Stimulated activated naive CD8-positive, alpha-beta T cell treated with anti-CD3 and anti-CD28 coated beads, Interleukin-15, amount 100 ng/mL, for 72 hours (primary cell): ENCODE measurements at regions not wholly inside any gene's neighbourhood (a gene's known extent, or its start where the extent isn't known, plus 50 kb on each side); places are given as distances from the start of the nearest gene placed in this dataset.
A peak's percentile ranks its signal among the peaks of the same experiment; 100 is the strongest.
"Not testable (repeated sequence)": the region's sequence is repeated elsewhere in the genome, so short reads cannot be mapped to it uniquely, and the experiment has no call there.

ENCODE experiments used
- ATAC-seq: fragments of 150-1000 bp; cut with Tn5 transposase; 2 replicates; pipeline ENCODE4 v1.10.0; 2021; ENCODE audit warnings: mild to moderate bottlenecking, moderate library complexity
- DNase-seq, 2 donors: peaks; one replicate each; pipeline ENCODE4 v3.0.0; 2021 to 2022
- H3K27ac Mint-ChIP-seq, 2 donors: one replicate each; pipeline ENCODE4 v1.8.0; 2022; ENCODE audit warnings: mild to moderate bottlenecking in 2 of 2, mixed read lengths in 2 of 2, moderate library complexity in 2 of 2
- H3K27me3 Mint-ChIP-seq: one replicate; pipeline ENCODE4 v1.8.0; 2022; ENCODE audit warnings: mixed read lengths
- H3K4me1 Mint-ChIP-seq: one replicate; pipeline ENCODE4 v1.8.0; 2022; ENCODE audit warnings: mild to moderate bottlenecking, mixed read lengths
- H3K4me3 Mint-ChIP-seq, 2 donors: one replicate each; pipeline ENCODE4 v1.8.0; 2022; ENCODE audit warnings: mild to moderate bottlenecking in 2 of 2, mixed read lengths in 2 of 2, moderate library complexity in 1 of 2
- H3K9me3 Mint-ChIP-seq, 2 donors: one replicate each; pipeline ENCODE4 v1.8.0; 2022; ENCODE audit warnings: mixed read lengths in 2 of 2

GRCh38 chr6:145142958-145143357, 592.4 kb downstream of the EPM2A start:
- no peak for DNase-seq
- Mint-ChIP-seq H3K27ac (no peak overlapping the region), H3K4me1 (no peaks in the 10 kb centered on the region), H3K27me3 (no peaks in the 10 kb centered on the region), H3K4me3 (no peak overlapping the region), H3K9me3 (no peaks in the 10 kb centered on the region)
- no peak for ATAC-seq

DNA sequence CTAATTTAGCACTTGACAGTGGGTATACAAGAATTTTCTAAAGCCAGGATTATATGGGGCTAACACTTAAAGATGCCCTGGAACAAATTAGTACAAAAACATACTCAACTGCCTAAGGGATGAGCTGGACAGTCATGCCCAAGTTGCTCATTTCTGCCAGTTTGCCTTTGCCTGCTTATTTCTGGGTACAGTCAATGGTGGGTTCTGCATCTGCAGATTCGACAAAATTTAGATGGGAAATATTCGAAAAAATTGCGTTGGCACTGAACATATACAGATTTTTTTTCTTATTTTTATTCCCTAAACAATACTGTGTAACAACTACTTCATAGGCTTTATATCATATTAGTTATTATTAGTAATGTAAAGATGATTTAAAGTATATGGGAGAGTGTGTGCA, 591.9 kb downstream of the EPM2A start:
- Mint-ChIP-seq H3K4me3 (no peak overlapping the region), H3K27me3 (no peaks in the 10 kb centered on the region), H3K4me1 (no peaks in the 10 kb centered on the region), H3K9me3 (no peaks in the 10 kb centered on the region), H3K27ac (no peak overlapping the region)
- ATAC-seq (no peak), DNase-seq (no peak)

GRCh38 chr6:145147559-145147958, 587.8 kb downstream of the EPM2A start:
- no peak for DNase-seq
- ATAC-seq = peak; percentile 31
- no peaks in the 10 kb centered on the region for H3K9me3 Mint-ChIP-seq
- H3K27me3 Mint-ChIP-seq = peaks cover 18% of the 10 kb centered on the region
- no peaks in the 10 kb centered on the region for H3K4me1 Mint-ChIP-seq
- H3K4me3 Mint-ChIP-seq = no peak overlapping the region
- no peak overlapping the region for H3K27ac Mint-ChIP-seq

GRCh38 chr6:145147981-145148749, 587.2 kb downstream of the EPM2A start:
- Mint-ChIP-seq H3K27ac (no peak overlapping the region), H3K4me1 (no peaks in the 10 kb centered on the region), H3K27me3 (peaks cover 18% of the 10 kb centered on the region), H3K4me3 (no peak overlapping the region), H3K9me3 (no peaks in the 10 kb centered on the region)
- ATAC-seq (peak; percentile 48), DNase-seq (no peak)

- no peak for ATAC-seq
- H3K27me3 Mint-ChIP-seq = peaks cover 18% of the 10 kb centered on the region
- H3K27ac Mint-ChIP-seq = no peak overlapping the region
- no peaks in the 10 kb centered on the region for H3K9me3 Mint-ChIP-seq
- DNase-seq = no peak
- no peaks in the 10 kb centered on the region for H3K4me1 Mint-ChIP-seq
- no peak overlapping the region for H3K4me3 Mint-ChIP-seq
These were observed 586.5 kb downstream of the EPM2A start for GRCh38 chr6:145148776-145149175.

GRCh38 chr6:145151624-145152023, 583.7 kb downstream of the EPM2A start:
- Mint-ChIP-seq H3K4me3 (no peak overlapping the region), H3K27me3 (peaks cover 18% of the 10 kb centered on the region), H3K9me3 (peaks cover 0 to 4% of the 10 kb centered on the region in 2 donors), H3K4me1 (no peaks in the 10 kb centered on the region), H3K27ac (peak overlapping the region in 1 of 2 donors; percentile 71)
- DNase-seq (no peak), ATAC-seq (no peak)

DNA sequence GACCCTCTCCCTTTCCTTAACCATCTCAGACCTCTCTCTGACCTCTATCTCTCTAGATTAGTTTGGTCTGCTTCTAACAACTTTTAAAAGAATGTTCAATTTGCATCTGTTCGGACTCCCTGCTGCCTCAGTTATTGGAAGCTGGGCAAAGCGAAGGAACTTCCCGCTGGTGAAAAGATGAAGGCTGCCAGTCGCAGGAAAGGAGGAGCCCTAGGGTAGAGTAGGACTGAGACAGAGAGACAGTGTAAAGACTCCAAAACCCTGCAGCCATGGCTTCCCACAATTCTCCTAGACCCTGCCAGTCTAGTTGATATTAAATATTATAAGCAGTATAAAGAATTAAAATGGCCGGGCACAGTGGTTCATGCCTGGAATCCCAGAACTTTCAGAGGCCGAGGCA, 581.8 kb downstream of the EPM2A start:
- H3K27me3 Mint-ChIP-seq = peaks cover 18% of the 10 kb centered on the region
- no peak overlapping the region for H3K27ac Mint-ChIP-seq
- no peak overlapping the region for H3K4me3 Mint-ChIP-seq
- no peaks in the 10 kb centered on the region for H3K4me1 Mint-ChIP-seq
- ATAC-seq (no peak), DNase-seq (no peak)
- peaks cover 2 to 7% of the 10 kb centered on the region in 2 donors for H3K9me3 Mint-ChIP-seq

- Mint-ChIP-seq H3K4me1 (no peaks in the 10 kb centered on the region), H3K9me3 (peaks cover 12 to 17% of the 10 kb centered on the region in 2 donors), H3K27ac (no peak overlapping the region), H3K4me3 (no peak overlapping the region), H3K27me3 (peaks cover 11% of the 10 kb centered on the region)
- no peak for DNase-seq
- ATAC-seq = no peak
These were observed 579.9 kb downstream of the EPM2A start for GRCh38 chr6:145155411-145155810.

DNA sequence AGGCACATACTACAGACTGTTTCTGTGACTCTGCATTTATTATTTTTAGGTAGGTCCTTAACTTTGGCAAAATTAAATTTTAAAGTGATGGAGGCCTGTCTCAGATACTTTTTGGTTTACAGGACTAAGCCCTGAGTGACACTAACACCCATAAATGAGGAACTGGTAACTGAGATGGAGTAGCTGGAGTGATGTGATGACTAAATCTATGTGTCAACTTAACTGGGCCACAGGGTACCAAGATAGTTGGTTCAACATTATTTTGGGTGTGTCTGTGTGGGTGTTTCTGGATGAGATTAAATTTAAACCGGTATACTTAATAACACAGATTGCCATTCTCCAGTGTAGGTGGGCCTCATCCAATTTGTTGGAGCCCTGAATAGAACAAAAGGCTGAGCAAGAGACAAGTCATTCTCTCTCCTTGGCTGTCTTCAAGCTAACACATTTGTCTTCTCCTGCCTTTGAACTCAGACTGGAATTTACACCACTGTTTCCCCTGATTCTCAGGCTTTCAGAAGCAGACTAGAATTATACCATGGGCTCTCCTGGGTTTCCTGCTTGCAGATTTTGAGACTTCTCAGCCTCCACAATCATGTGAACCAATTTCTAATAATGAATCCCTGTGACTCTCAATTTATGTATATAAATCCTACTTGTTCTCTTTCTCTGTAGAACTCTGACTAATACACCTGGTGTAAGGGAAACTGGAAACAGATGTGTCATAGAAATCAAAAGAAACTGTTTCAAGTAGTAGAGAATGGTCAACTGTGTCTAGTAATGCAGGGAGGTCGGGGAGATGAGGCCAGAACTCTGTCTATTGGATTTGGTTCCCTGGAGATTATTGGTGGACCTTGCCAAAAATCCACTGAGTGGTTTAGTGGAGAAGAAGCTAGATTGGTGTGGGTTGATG, 579.2 kb downstream of the EPM2A start:
- peaks cover 11% of the 10 kb centered on the region for H3K27me3 Mint-ChIP-seq

DNA sequence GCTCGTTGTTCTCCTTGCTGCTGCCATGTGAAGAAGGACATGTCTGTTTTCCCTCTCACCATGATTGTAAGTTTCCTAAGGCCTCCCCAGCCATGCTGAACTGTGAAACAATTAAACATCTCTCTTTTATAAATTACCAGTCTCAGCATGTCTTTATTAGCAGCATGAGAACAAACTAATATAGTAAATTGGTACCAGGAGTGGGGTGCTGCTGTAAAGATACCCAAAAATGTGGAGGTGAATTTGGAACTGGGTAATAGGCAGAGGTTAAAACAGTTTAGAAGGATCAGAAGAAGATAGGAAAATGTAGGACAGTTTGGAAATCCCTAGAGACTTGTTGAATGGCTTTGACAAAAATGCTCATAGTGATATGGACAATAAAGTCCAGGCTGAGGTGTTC, 576.7 kb downstream of the EPM2A start:
- H3K27me3 Mint-ChIP-seq, H3K27ac Mint-ChIP-seq, H3K4me3 Mint-ChIP-seq, DNase-seq, ATAC-seq, H3K4me1 Mint-ChIP-seq: not testable (repeated sequence)
- peaks cover 12 to 17% of the 10 kb centered on the region in 2 donors for H3K9me3 Mint-ChIP-seq

More for the DNA sequence above, 579.2 kb downstream of the EPM2A start:
- peaks cover 12 to 17% of the 10 kb centered on the region in 2 donors for H3K9me3 Mint-ChIP-seq
- DNase-seq (no peak), ATAC-seq (no peak)
- no peak overlapping the region for H3K4me3 Mint-ChIP-seq
- no peak overlapping the region for H3K27ac Mint-ChIP-seq
- H3K4me1 Mint-ChIP-seq = no peaks in the 10 kb centered on the region

DNA sequence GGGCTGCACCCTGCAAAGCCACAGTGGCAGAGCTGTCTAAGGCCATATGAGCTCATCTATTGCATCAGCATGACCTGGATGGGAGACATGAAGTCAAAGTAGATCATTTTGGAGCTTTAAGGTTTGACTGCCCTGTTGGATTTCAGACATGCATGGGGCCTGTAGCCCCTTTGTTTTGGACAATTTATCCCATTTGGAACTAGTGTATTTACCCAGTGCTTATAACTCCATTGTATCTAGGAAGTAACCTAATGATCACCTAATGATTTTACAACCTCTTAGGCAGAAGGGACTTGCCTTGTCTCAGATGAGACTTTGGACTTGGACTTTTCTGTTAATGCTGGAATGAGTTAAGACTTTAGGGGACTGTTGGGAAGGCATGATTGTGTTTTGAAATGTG, 575.4 kb downstream of the EPM2A start:
- Mint-ChIP-seq H3K27ac (no peak overlapping the region), H3K9me3 (peaks cover 12 to 17% of the 10 kb centered on the region in 2 donors), H3K27me3 (no peaks in the 10 kb centered on the region), H3K4me1 (no peaks in the 10 kb centered on the region), H3K4me3 (no peak overlapping the region)
- DNase-seq (no peak), ATAC-seq (no peak)

DNA sequence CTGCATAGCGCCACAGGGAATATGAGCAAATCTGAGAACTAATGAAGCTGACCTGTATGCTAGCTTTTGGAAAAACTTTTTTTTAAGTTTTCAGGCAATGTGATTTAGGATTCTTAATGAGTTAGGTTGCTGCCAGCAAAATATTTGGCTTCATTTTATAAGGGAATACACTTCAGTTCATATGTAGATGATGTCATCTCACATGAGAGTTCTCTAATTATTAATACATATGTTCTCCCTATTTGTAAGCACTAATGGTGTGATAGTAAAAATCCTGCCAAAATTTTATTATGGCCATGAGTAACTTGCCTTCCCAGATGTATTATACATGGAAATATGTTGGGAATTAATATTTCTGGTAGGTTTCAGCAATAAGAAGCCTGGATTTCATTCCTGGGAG, 573.8 kb downstream of the EPM2A start:
- Mint-ChIP-seq H3K27me3 (peaks cover 8% of the 10 kb centered on the region), H3K4me3 (no peak overlapping the region), H3K27ac (no peak overlapping the region), H3K4me1 (no peaks in the 10 kb centered on the region), H3K9me3 (peaks cover 9 to 17% of the 10 kb centered on the region in 2 donors)
- no peak for ATAC-seq
- DNase-seq = no peak

DNA sequence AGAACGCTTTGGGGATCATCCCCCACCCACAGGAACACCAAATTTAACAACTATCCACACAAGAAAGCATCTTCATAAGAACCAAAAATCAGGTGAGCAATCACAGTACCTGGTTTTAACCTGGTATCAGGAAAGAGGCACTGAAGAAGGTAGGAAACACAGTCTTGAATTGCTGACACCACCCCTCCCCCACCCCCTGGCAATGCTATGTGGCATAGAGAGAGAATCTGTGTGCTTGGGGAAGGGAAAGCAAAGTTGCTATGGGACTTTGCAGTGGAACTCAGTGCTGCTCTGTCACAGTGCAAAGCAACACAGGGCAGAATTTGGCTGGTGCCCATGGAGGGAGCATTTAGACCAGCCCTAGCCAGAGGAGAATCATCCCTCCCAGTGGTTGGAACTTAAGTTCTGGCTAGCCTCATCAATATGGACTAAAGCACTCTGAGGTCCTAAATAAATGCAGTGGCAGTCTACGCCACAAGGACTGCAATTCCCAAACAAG, 565.5 kb downstream of the EPM2A start:
- peaks cover 0 to 2% of the 10 kb centered on the region in 2 donors for H3K9me3 Mint-ChIP-seq
- H3K27ac Mint-ChIP-seq = no peak overlapping the region
- no peak overlapping the region for H3K4me3 Mint-ChIP-seq
- no peak for ATAC-seq
- no peaks in the 10 kb centered on the region for H3K4me1 Mint-ChIP-seq
- no peak for DNase-seq
- H3K27me3 Mint-ChIP-seq = peaks cover 24% of the 10 kb centered on the region

- DNase-seq (no peak), ATAC-seq (no peak)
- no peaks in the 10 kb centered on the region for H3K4me1 Mint-ChIP-seq
- no peak overlapping the region for H3K4me3 Mint-ChIP-seq
- H3K27me3 Mint-ChIP-seq = peaks cover 10% of the 10 kb centered on the region
- H3K27ac Mint-ChIP-seq = no peak overlapping the region
- peaks cover 17 to 22% of the 10 kb centered on the region in 2 donors for H3K9me3 Mint-ChIP-seq
These were observed 559.9 kb downstream of the EPM2A start for GRCh38 chr6:145175470-145175869.

GRCh38 chr6:145178391-145178790, 556.9 kb downstream of the EPM2A start:
- Mint-ChIP-seq H3K27ac (no peak overlapping the region), H3K4me3 (no peak overlapping the region), H3K27me3 (no peaks in the 10 kb centered on the region), H3K4me1 (no peaks in the 10 kb centered on the region), H3K9me3 (peaks cover 17 to 22% of the 10 kb centered on the region in 2 donors)
- DNase-seq = no peak
- no peak for ATAC-seq
